ENCODE measurements at regions not wholly inside any gene's neighbourhood (a gene's known extent, or its start where the extent isn't known, plus 50 kb on each side); places are given as distances from the start of the nearest gene placed in this dataset.
"Not testable (repeated sequence)": the region's sequence is repeated elsewhere in the genome, so short reads cannot be mapped to it uniquely, and the experiment has no call there.

DNA sequence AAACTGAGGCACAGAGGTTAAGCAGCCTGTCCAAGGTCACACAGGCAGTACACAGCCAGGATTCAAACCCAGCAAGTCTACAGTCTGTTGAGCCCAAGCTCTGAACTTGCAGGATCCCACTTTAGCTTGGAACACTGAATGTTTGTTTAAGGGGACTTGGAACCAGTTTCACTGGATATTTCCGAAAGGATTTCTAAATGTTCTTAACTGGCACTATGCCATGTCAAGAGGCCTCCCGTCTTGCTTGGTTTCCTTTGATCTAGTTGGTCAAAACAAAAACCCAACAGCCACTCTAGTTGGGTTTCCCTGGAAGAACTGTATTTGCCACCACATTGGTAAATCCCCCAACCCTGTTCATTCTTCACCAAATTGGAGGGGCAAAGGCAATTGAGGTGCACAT lies 317.6 kb upstream of the KAZN start:
- no peaks in the 10 kb centered on the region for H3K27me3 Mint-ChIP-seq
- H3K9me3 Mint-ChIP-seq: no peaks in the 10 kb centered on the region
- peaks cover 6% of the 10 kb centered on the region for H3K4me1 Mint-ChIP-seq (ENCODE audit: unreplicated experiment)
- no peak overlapping the region for H3K4me3 Mint-ChIP-seq
- DNase-seq (ENCODE audit: extremely low spot score, unreplicated experiment): no peak
- no peak overlapping the region for H3K27ac Mint-ChIP-seq
- H3K36me3 Mint-ChIP-seq: no peaks in the 10 kb centered on the region
- TF ChIP-seq, protein P1, sequence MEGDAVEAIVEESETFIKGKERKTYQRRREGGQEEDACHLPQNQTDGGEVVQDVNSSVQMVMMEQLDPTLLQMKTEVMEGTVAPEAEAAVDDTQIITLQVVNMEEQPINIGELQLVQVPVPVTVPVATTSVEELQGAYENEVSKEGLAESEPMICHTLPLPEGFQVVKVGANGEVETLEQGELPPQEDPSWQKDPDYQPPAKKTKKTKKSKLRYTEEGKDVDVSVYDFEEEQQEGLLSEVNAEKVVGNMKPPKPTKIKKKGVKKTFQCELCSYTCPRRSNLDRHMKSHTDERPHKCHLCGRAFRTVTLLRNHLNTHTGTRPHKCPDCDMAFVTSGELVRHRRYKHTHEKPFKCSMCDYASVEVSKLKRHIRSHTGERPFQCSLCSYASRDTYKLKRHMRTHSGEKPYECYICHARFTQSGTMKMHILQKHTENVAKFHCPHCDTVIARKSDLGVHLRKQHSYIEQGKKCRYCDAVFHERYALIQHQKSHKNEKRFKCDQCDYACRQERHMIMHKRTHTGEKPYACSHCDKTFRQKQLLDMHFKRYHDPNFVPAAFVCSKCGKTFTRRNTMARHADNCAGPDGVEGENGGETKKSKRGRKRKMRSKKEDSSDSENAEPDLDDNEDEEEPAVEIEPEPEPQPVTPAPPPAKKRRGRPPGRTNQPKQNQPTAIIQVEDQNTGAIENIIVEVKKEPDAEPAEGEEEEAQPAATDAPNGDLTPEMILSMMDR (conservative IDR thresholded peaks at IDR 0.05): no peak

- TF ChIP-seq, protein P1 (conservative IDR thresholded peaks at IDR 0.05): no peak
- no peak overlapping the region for H3K4me3 Mint-ChIP-seq
- H3K36me3 Mint-ChIP-seq: no peaks in the 10 kb centered on the region
- H3K27me3 Mint-ChIP-seq: no peaks in the 10 kb centered on the region
- H3K9me3 Mint-ChIP-seq: no peaks in the 10 kb centered on the region
- DNase-seq (ENCODE audit: extremely low spot score, unreplicated experiment): no peak
- no peak overlapping the region for H3K27ac Mint-ChIP-seq
- H3K4me1 Mint-ChIP-seq (ENCODE audit: unreplicated experiment): peaks cover 6% of the 10 kb centered on the region
Measured at GRCh38 chr1:14281412-14281811, 317.1 kb upstream of the KAZN start.

- H3K36me3 Mint-ChIP-seq: no peaks in the 10 kb centered on the region
- no peaks in the 10 kb centered on the region for H3K9me3 Mint-ChIP-seq
- DNase-seq (ENCODE audit: extremely low spot score, unreplicated experiment): no peak
- no peak overlapping the region for H3K4me3 Mint-ChIP-seq
- peaks cover 6% of the 10 kb centered on the region for H3K4me1 Mint-ChIP-seq (ENCODE audit: unreplicated experiment)
- peaks cover 5% of the 10 kb centered on the region for H3K27me3 Mint-ChIP-seq
- no peak overlapping the region for H3K27ac Mint-ChIP-seq
- TF ChIP-seq, protein P1 (conservative IDR thresholded peaks at IDR 0.05): no peak
Measured at GRCh38 chr1:14282707-14283106, 315.8 kb upstream of the KAZN start.

DNA sequence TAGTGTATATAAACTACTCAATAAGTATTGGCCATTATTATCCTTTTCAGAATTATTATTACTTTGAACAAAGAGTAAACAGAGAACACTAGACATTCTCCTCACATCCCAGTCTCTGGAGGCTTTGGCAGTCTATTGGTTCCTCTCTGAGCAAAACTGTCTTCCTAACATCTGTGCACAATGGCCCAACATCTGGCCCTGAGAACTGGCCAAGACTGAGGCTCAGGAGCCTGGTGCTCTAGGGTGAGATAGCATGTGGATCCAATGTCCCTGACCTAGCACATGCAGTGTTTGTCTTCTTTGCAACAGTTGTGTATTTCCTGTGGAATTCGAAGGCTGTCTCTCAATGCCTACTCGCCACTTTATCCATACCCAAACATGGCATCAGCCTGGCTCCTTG lies 313.2 kb upstream of the KAZN start:
- Mint-ChIP-seq H3K27me3 (peaks cover 13% of the 10 kb centered on the region), H3K36me3 (no peaks in the 10 kb centered on the region), H3K4me1 (ENCODE audit: unreplicated experiment) (peaks cover 6% of the 10 kb centered on the region), H3K27ac (no peak overlapping the region), H3K9me3 (no peaks in the 10 kb centered on the region), H3K4me3 (no peak overlapping the region)
- TF ChIP-seq, protein P1 (conservative IDR thresholded peaks at IDR 0.05): no peak
- DNase-seq (ENCODE audit: extremely low spot score, unreplicated experiment): no peak

GRCh38 chr1:14291182-14291581 lies 307.3 kb upstream of the KAZN start:
- not testable (repeated sequence) for H3K27ac Mint-ChIP-seq; H3K9me3 Mint-ChIP-seq; H3K4me3 Mint-ChIP-seq; H3K4me1 Mint-ChIP-seq (ENCODE audit: unreplicated experiment); DNase-seq (ENCODE audit: extremely low spot score, unreplicated experiment); H3K36me3 Mint-ChIP-seq
- H3K27me3 Mint-ChIP-seq: peaks cover 18% of the 10 kb centered on the region

GRCh38 chr1:14292520-14292919 lies 306.0 kb upstream of the KAZN start:
- H3K27me3 Mint-ChIP-seq: peaks cover 13% of the 10 kb centered on the region
- H3K9me3 Mint-ChIP-seq: no peaks in the 10 kb centered on the region
- DNase-seq (ENCODE audit: extremely low spot score, unreplicated experiment): no peak
- H3K36me3 Mint-ChIP-seq: no peaks in the 10 kb centered on the region
- H3K27ac Mint-ChIP-seq: no peak overlapping the region
- H3K4me1 Mint-ChIP-seq (ENCODE audit: unreplicated experiment): peaks cover 4% of the 10 kb centered on the region
- TF ChIP-seq, protein P1 (conservative IDR thresholded peaks at IDR 0.05): no peak
- H3K4me3 Mint-ChIP-seq: no peak overlapping the region

Measured in type B pancreatic cell (in vitro differentiated cells).